ENCODE measurements at regions not wholly inside any gene's neighbourhood (a gene's known extent, or its start where the extent isn't known, plus 50 kb on each side); places are given as distances from the start of the nearest gene placed in this dataset.
A peak's percentile ranks its signal among the peaks of the same experiment; 100 is the strongest.
"Not testable (repeated sequence)": the region's sequence is repeated elsewhere in the genome, so short reads cannot be mapped to it uniquely, and the experiment has no call there.

DNA sequence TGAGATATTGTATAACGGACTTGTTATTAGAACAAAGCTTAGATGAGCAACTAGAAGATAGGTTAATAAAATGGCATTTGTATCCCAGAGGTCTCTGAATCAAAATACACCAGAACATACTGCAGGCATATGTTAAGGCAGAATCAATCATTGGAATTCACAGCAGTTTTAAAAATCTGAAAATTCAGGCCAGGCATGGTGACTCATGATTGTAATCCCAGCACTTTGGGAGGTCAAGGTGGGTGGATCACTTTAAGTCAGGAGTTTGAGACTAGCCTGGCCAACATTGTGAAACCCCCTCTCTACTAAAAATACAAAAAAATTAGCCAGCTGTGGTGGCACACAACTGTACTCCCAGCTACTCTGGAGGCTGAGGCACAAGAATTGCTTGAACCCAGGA lies 405.2 kb downstream of the ZEB2 start:
- no peak for DNase-seq (ENCODE audit: low read depth)
- ChIA-PET POLR2A (no interaction called here), CTCF (no interaction called here)
- Histone ChIP-seq H3K27me3 (ENCODE audit: control insufficient read depth, insufficient read depth, low read length) (no peaks in the 10 kb centered on the region), H3K36me3 (ENCODE audit: control insufficient read depth, insufficient read depth, low read length) (no peaks in the 10 kb centered on the region), H3K4me3 (ENCODE audit: low read depth, low read length) (no peak overlapping the region)
- TF ChIP-seq, protein P1, sequence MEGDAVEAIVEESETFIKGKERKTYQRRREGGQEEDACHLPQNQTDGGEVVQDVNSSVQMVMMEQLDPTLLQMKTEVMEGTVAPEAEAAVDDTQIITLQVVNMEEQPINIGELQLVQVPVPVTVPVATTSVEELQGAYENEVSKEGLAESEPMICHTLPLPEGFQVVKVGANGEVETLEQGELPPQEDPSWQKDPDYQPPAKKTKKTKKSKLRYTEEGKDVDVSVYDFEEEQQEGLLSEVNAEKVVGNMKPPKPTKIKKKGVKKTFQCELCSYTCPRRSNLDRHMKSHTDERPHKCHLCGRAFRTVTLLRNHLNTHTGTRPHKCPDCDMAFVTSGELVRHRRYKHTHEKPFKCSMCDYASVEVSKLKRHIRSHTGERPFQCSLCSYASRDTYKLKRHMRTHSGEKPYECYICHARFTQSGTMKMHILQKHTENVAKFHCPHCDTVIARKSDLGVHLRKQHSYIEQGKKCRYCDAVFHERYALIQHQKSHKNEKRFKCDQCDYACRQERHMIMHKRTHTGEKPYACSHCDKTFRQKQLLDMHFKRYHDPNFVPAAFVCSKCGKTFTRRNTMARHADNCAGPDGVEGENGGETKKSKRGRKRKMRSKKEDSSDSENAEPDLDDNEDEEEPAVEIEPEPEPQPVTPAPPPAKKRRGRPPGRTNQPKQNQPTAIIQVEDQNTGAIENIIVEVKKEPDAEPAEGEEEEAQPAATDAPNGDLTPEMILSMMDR (IDR thresholded peaks at IDR 0.05; ENCODE audit: insufficient read depth, low read depth, low read length) = no peak

DNA sequence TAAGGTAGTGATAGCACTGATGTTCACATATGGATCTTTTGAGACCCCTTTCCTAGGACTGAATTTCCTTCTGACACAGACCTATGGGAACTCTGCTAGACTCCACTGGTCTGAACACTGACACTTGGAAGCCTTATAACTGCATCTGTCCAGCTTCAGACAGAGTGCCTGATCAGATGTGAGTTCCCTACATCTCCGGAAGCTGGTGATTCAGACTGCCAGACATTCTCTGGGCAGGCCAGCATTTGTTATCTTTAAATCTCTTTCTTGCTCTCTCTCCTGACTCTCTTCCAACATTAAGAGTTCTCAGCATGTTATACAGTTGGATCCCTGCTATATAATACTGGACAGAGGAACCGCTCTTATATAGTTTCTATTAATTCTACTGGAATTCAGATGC lies 408.5 kb downstream of the ZEB2 start:
- TF ChIP-seq, protein P1 (IDR thresholded peaks at IDR 0.05; ENCODE audit: insufficient read depth, low read depth, low read length) = no peak
- ChIA-PET POLR2A (no interaction called here), CTCF (interaction anchor here (0.5 to 1.7 kb wide), 3 partner anchors 12 to 24 kb away, joined by 3 to 4 read pairs (median 3); no protein-coding TSS in a partner anchor)
- Histone ChIP-seq H3K27me3 (ENCODE audit: control insufficient read depth, insufficient read depth, low read length) (no peaks in the 10 kb centered on the region), H3K4me3 (ENCODE audit: low read depth, low read length) (no peak overlapping the region), H3K36me3 (ENCODE audit: control insufficient read depth, insufficient read depth, low read length) (no peaks in the 10 kb centered on the region)
- peak; percentile 59 for DNase-seq (ENCODE audit: low read depth)

DNA sequence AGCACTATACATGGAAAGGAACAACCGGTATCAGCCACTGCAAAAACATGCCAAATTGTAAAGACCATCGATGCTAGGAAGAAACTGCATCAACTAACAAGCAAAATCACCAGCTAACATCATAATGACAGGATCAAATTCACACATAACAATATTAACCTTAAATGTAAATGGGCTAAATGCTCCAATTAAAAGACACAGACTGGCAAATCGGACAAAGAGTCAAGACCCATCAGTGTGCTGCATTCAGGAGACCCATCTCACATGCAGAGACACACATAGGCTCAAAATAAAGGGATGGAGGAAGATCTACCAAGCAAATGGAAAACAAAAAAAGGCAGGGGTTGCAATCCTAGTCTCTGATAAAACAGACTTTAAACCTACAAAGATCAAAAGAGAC lies 413.8 kb downstream of the ZEB2 start:
- H3K4me3 ChIP-seq (ENCODE audit: low read depth, low read length); DNase-seq (ENCODE audit: low read depth); CTCF ChIA-PET; H3K36me3 ChIP-seq (ENCODE audit: control insufficient read depth, insufficient read depth, low read length); POLR2A ChIA-PET; H3K27me3 ChIP-seq (ENCODE audit: control insufficient read depth, insufficient read depth, low read length): not testable (repeated sequence)

DNA sequence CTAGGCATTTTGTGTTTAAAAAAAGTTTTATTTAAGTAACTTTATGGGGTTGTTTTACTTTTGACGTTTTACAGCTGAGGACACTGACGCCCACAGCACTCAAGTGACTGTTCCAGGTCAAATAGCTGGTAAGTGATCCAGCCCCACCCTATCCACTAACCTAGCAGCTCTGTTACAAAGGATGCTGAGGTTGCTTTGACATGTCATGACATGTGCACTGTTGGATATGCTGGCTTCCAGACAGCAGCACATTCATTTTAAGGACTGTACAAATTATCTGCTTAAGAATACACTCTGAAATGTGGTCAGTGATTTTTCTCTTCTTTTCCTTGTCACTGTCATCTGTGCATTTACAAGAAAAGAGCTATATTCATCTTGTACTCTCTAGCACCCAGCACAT lies 417.5 kb downstream of the ZEB2 start:
- TF ChIP-seq, protein P1 (IDR thresholded peaks at IDR 0.05; ENCODE audit: insufficient read depth, low read depth, low read length) = no peak
- H3K27me3 ChIP-seq (ENCODE audit: control insufficient read depth, insufficient read depth, low read length) = no peaks in the 10 kb centered on the region
- ChIA-PET POLR2A (no interaction called here), CTCF (interaction anchor here (1.4 kb wide), 1 partner anchor 15 kb away, joined by 5 read pairs; no protein-coding TSS in a partner anchor)
- DNase-seq (ENCODE audit: low read depth) = no peak
- H3K4me3 ChIP-seq (ENCODE audit: low read depth, low read length) = no peak overlapping the region
- H3K36me3 ChIP-seq (ENCODE audit: control insufficient read depth, insufficient read depth, low read length) = no peaks in the 10 kb centered on the region

DNA sequence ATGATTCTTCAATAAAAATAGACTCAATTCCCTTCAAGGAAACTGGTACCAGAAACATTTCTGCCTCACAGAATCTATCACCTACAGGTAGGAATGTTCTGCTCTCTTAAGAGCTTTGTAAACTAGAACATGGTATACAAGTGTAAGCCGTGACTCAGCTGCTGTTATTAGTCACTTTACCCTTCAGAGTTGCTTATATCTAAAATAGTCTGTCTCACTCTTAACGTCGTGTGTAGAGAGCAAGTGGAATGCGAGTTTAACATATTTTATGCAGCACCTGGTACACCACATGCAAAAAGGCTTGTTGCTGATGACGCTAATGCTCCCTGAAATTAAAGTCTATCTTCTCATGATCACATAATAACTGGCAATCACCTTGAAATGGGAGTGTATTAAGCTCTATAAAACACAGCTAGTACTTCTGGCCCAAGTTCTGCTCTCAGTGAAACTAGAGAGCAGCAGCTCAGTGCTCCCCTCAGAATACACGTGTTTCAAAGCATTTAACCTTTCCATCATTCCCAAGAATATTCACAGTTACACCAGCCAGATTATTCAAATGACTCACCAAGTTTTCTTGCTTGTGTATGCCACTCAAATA lies 420.0 kb downstream of the ZEB2 start:
- DNase-seq (ENCODE audit: low read depth) = no peak
- TF ChIP-seq, protein P1 (IDR thresholded peaks at IDR 0.05; ENCODE audit: insufficient read depth, low read depth, low read length) = peak; percentile 21; the same call in 1 of the 2 replicates
- no peak overlapping the region for H3K4me3 ChIP-seq (ENCODE audit: low read depth, low read length)
- H3K27me3 ChIP-seq (ENCODE audit: control insufficient read depth, insufficient read depth, low read length) = no peaks in the 10 kb centered on the region
- ChIA-PET CTCF (interaction anchor here (0.5 to 2.7 kb wide), 4 partner anchors 9 to 298 kb away, joined by 3 to 6 read pairs (median 4); no protein-coding TSS in a partner anchor), POLR2A (no interaction called here)
- H3K36me3 ChIP-seq (ENCODE audit: control insufficient read depth, insufficient read depth, low read length) = no peaks in the 10 kb centered on the region

DNA sequence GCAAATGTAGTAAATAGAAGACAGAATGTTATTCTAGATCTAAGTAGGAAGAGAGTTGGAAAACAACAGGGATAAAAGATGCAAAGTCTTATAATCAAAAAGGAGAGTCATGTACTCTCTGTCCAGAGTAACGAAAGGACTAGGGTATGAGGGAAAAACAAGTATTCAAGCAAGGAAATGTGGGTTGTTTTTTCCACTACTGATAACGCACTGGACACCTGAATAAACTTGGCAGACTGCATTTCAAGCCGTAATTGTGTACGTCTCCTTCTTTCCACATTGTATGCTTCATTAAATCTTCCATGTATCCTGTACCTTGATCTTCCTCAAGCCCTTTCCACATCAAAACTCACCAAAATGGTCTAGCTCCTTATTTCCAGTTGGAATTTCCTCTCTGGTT lies 420.6 kb downstream of the ZEB2 start:
- Histone ChIP-seq H3K27me3 (ENCODE audit: control insufficient read depth, insufficient read depth, low read length) (no peaks in the 10 kb centered on the region), H3K36me3 (ENCODE audit: control insufficient read depth, insufficient read depth, low read length) (no peaks in the 10 kb centered on the region), H3K4me3 (ENCODE audit: low read depth, low read length) (no peak overlapping the region)
- POLR2A ChIA-PET = no interaction called here
- CTCF ChIA-PET = interaction anchor here (1.2 to 2.7 kb wide), 3 partner anchors 9 to 14 kb away, joined by 3 to 6 read pairs (median 4); no protein-coding TSS in a partner anchor
- TF ChIP-seq, protein P1 (IDR thresholded peaks at IDR 0.05; ENCODE audit: insufficient read depth, low read depth, low read length) = no peak
- DNase-seq (ENCODE audit: low read depth) = no peak
